ENCODE measurements at regions not wholly inside any gene's neighbourhood (a gene's known extent, or its start where the extent isn't known, plus 50 kb on each side); places are given as distances from the start of the nearest gene placed in this dataset.

DNA sequence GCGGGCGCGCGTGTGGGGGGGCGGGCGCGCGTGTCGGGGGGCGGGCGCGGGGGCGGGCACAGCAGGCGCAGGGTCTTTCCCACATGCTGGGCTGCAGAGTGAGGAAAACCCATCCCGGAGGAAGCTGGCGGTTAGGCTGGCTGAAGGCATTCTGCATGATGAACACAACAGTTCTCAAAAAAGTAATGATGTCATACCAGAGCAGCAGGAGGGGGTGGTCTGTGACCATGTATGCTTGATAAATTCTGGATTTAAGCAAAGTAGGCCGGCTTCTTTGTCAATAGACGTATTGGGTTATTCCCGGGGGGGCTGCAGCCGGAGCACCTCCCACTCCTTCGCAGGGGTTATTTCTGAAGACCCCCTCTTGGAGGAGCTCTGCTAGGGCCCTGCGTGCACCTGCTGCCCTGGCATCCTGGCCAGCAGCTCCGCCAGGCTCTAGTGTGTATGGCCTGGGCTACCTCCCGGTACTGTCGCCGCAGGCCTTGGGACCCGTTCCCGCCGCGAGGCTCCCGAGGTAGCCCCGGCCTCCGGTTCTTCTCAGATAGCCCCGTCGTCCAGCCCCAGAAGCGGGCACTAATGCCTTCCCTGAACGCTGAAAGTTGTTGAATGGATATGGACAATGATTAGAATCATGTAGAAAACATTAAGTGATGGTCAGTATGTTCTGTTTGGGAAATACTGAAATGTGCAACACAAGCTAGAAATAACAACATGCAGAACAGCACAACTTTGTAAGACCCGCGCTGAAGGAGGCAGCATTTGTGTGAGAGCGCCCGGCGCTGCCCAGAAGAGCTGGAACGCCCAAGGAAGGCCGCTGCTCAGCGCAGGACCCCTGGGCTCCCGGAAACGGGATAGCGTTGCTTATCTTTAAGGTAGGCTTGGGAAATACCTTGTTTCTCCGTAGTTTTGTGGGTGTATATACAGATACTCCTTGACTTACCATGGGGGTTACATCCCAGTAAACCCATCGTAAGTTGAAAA lies 101.4 kb upstream of the RAB6C start:
- ATAC-seq (ENCODE audit: poor library complexity) (peak; percentile 53), DNase-seq (no peak)
- intact Hi-C loops (cut with DNase I), result no loop called here

DNA sequence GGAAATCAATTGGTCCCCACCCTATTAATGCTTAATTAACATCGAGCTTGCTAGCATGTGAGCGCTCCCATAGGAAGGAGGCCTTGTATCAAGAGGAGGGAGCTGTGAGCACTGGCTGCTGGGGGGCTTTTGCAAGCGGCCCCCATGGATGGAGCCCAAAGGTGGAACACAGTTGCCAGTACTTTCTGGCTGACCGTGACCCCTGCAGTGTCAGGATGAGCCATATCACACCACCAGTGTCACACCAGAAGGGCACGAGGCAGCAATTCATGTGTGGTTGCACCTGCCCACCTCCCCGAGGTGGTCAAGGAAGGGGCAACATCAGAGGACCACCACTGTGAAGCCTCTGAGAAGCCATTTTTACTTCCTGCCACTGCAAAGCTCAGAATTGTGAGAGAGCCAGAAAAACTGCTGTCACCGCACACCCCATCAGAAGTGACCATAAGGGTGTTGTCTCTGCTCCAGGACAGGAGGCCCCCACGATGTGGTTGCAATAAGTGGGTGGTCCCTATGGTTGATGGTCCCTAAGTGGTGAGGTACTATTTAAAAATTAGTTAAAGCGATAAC lies 99.8 kb upstream of the RAB6C start:
- intact Hi-C loops (cut with DNase I), result no loop called here
- ATAC-seq (ENCODE audit: poor library complexity) (no peak), DNase-seq (no peak)

DNA sequence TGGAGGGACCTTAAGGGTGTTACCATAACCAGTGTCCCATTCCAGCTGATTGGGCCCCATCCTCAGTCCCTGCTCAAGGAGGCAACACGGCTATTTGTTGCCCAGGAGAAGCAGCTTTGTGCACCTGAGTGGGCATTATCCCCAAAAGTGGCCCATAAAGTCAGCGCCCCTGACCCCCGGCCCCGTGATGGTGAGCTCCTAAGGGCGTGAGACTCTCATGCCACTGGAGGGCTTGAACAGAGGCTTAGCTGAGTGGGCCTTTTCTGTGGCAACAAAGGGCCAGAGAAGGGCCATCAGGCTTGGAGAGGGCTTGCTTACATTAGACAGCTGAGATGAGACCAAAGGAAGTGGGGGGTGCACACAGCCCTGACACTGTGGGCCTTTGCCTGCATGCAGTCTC lies 99.2 kb upstream of the RAB6C start:
- ATAC-seq (ENCODE audit: poor library complexity) (no peak), DNase-seq (no peak)
- intact Hi-C loops (cut with DNase I), result no loop called here

DNA sequence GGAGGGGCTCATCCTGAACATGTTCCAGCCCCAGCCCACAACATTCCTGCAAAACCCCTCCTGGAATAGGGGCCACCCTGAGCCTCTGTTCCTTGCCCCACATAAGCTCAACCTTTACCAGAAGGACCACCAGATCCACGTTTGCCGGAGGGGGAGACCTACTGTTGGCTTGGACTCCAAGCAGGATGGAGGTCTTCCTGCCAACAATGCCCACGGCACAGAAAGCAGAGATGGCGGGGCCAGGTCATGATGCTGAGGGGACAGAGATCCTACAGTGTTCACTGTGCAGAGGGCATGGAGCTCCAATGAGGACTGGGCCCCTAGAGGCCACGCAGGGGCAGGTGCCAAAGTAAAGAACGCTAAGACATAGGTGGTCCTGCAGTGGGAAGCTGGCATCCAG lies 98.5 kb upstream of the RAB6C start:
- DNase-seq, result no peak
- no peak for ATAC-seq (ENCODE audit: poor library complexity)
- intact Hi-C loops (cut with DNase I), result no loop called here

DNA sequence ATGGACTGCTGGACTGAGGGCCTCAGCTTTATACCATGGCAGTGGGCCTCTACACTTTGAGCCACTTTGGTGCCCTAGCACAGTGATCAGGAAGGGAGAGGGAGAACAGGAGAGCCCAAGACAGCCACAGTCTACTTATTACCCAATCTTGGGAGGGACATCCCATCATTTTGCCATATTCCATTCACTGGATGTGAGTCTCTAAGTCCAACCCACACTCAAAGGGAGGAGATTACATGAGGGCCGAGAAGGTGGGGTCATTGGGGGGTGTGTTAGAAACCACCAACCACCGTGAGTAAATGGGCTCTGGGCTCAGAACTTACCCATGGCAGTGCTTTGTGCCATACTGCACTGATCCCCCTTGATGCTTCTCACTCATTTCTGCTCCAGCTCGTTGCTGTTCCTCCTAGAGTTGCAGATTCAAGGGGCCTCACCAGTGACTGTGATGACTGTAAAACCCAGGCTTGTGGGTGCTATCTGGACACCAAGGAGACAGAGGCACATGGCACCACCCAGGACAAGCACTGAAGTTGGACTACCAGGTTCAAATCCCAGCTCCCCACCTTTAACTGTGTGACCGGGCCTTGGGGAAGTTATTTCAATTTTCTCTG lies 97.6 kb upstream of the RAB6C start:
- intact Hi-C loops (cut with DNase I), result no loop called here
- DNase-seq, result no peak
- ATAC-seq (ENCODE audit: poor library complexity), result no peak

DNA sequence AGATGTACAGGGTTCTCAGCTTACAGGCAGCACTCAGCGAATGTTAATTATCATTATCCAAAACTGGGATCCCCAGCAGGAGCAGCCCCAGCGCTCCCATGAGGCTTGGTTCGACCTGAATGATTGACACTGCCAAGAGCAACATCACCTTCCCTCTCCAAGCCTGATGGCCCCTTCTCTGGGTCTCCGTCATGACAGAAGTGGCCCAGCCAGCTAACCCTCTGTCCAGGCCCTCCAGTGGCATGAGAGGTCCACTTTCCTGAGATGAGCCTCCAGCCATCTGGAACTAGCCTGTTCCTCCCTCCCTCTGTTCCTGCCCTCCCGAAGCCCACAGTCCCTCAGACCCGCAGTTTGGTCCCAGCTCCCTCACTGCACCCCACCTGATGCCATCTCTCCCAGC lies 97.0 kb upstream of the RAB6C start:
- no peak for ATAC-seq (ENCODE audit: poor library complexity)
- intact Hi-C loops (cut with DNase I), result no loop called here
- DNase-seq, result no peak

DNA sequence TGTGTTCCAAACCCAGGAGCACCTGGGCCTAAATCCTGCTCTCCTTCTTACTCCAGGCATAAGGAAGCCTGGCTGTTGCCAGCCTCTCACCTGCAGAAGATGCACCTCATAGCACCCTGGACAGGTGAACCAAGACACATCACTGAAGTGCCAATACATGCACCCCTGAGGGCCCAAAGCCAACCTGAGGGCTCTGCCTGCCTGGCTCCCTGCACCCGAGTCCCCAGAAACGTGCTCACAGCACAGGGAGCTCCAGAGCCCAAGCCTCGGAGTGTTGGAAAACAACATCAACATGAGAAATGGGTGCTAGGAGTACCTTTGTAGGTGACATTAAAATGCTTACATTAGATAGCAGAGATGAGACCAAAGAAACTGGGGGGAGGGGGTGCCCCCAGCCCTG lies 96.3 kb upstream of the RAB6C start:
- ATAC-seq (ENCODE audit: poor library complexity) (no peak), DNase-seq (no peak)
- intact Hi-C loops (cut with DNase I), result no loop called here

DNA sequence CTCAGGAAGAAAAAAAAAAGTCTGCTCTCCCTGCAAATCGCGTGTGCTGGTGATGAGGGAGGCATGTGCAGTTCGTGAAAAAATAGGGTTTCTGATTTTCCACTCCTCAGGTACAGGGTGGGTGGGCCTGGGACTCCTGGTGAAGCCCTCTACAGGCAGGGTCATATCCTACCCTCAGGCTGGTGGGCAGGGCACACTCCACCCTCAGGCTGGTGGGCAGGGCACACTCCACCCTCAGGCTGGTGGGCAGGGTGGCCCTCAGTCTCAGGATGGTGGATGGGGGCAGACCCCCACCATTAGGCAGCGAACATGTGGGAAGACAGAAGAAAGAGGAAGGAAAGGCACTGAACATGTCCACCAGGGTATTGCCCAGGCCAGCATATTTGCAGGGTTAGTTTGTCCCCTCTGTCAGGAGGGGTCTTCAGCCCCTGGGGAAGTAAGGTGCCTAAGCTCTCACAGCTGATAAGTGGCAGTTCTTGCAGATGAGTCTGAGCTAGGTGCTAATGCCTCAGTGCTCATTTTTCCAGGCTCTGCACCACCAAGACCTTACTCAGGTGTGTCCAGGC lies 95.2 kb upstream of the RAB6C start:
- DNase-seq, result no peak
- ATAC-seq (ENCODE audit: poor library complexity), result no peak
- intact Hi-C loops (cut with DNase I), result no loop called here

DNA sequence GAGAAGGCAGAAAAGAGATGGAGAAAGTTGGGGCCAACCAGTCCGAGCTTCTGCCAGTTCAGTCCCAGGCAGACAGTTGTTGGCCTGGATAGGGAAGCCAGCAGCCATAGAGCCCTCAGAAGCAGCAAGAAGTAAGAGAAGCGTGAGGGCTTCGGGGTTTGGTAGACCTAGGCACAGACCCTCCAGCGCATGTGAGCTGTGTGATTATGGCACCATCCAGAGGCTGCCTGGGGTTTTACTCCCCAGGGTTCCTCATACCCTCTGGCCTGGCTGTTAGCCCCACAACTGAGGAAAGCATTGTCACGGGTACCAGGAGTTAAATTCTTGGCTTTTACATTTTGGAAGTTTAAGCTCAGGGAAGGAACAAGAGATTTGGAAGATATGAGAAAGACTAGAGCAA lies 93.7 kb upstream of the RAB6C start:
- ATAC-seq (ENCODE audit: poor library complexity) (no peak), DNase-seq (no peak)
- intact Hi-C loops (cut with DNase I), result no loop called here

DNA sequence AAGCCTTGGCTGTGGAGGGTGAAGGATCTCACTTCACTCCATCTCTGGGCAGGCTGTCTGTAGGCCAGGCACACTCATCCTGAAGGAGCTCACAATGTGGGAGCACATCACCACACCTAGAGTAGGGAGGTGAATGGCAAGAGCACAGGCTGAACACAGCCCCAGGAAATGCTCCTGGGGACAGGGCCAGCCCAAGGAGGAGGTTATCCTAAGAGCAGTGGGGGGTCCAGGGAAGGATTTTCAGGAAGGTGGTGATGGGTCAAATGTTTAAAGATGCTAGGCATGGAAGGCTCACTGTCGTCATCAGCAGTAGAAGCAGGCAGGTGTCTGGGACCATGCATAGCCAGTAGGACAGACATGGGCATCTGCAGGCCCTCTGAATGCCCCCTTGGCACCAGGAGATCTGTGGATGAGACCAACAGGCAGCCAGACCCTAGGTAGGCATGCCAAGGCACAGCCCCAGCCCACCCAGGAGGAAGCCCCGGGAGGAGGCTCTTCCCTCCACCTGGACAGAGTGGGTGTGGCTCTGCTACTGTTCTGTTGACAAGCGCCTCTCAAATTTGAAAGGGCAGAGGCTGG lies 91.7 kb upstream of the RAB6C start:
- ATAC-seq (ENCODE audit: poor library complexity), result no peak

DNA sequence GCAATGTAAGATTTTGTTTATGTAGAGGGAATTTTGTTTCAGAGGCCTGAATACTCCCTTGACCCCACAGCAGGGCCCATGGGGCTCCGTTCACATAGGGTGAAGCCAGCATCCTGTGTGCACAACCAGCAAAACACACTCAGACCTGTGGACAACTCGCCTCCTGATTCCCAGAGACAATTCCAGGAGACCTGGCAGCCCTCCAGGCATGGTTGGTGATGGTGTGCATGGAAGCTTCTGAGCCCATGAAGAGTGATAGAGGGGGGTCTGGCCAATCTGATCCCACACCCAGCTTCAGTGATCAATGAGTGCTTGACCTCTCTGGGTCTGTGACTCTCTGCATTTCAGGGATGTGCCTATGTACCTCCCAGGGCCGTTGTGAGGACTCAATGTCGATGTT lies 91.0 kb upstream of the RAB6C start:
- DNase-seq, result no peak
- ATAC-seq (ENCODE audit: poor library complexity), result no peak
- intact Hi-C loops (cut with DNase I), result no loop called here

More for the DNA sequence above, 91.7 kb upstream of the RAB6C start:
- intact Hi-C loops (cut with DNase I), result no loop called here
- no peak for DNase-seq

DNA sequence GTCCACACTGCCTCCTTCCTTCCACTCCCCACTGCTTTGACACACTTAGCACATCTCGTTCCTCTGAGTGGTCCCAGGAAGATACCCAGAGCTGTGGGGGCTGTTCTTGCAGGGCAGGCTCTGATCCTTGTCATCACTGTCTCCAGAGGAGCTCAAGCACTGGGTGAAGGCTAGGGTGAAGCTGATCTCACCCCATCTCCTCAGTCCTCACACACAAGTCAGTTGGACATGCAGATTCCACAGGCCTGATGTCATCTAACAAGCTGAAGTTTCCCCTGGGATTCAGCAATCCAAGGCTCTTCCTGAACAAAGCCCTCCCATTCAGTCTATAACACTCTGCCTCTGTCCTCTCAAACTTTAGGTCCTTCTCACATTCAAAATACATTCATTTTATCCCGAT lies 90.6 kb upstream of the RAB6C start:
- no peak for ATAC-seq (ENCODE audit: poor library complexity)
- intact Hi-C loops (cut with DNase I), result no loop called here
- DNase-seq, result no peak

DNA sequence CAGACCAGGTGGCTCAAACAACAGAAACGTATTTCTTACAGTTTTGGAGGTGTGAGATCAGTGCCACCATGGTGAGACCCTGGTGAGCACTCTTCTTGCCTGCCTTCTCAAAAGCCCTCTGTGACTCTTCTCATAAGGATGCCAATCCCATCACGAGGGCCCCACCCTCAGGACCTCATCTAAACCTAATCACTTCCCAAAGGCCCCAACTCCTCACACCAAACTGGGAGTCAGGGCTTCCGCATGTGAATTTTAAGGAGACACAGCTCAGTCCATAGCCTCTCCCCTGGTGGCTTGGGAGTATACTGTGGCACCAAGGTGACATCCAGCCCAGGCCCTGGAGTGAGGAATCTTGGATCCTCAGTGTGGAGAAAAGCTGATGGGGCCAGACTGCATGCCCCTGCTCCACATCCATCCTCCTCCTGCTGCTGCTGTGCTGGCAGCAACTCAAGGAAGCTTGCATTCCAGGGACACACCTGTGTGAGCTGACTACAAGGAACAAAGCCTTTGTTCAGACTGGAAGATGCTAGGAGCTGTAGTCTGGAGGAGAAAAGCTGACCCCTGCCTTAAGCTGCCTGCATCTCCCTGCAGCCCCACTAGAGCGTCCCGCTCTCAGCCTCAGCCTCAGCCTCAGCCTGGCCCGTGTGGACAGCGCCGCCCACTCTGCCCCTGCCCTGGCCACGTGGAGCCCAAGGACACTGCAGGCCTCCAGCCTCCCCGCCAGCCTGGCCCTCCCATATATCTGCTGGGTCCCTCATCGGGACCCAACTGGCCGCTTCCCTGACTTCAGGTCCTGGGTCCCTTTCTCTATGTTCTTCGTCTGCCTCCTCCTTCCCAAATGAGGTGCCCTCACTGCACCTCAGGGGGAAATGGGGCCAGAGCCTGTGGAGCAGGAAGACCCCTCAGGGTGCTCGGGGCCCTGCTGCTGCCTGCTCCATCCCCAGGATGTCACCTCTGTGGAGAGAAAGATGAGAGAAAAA lies 87.8 kb upstream of the RAB6C start:
- DNase-seq (no peak), ATAC-seq (ENCODE audit: poor library complexity) (no peak)
- intact Hi-C loops (cut with DNase I), result no loop called here

DNA sequence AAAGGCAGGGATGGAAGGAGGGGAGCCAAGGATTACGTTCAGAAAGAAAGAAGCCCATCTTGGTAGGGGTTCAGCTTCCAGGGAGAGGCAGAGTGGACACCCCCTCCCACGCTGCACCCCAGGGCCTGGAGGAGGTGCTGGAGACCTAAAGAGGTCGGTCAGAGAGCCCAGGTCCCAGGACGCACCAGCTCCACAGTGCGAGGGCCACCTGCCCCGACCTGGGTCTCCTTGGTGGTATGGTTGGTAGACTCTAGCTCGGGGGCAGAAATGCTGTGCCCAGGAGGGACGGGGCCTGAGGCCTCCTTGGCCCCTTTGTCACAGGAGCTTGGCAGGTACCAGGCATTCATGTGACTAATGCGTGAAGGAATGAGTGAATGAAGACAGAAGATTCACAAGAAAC lies 87.1 kb upstream of the RAB6C start:
- intact Hi-C loops (cut with DNase I), result no loop called here
- no peak for DNase-seq
- ATAC-seq (ENCODE audit: poor library complexity), result no peak

DNA sequence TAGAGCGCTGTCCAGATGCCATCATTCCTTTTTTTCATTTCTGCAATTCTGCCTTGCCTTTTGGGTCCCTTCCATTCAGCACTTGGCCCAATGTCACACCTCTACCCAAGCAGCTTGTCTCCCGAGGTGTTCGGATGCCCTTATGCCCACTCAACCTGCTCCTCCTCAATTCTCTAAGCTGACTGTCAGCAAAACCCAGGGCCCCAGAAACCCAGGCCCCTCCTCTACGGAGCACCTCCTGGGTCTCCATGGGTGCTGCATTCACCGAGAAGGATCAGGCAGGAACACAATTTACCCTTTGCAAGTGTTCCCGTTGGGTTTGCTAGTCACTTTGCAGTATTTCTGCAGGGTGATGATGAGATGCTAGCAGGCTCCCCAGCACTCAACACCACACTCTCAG lies 86.7 kb upstream of the RAB6C start:
- intact Hi-C loops (cut with DNase I), result no loop called here
- ATAC-seq (ENCODE audit: poor library complexity), result no peak
- DNase-seq, result no peak

DNA sequence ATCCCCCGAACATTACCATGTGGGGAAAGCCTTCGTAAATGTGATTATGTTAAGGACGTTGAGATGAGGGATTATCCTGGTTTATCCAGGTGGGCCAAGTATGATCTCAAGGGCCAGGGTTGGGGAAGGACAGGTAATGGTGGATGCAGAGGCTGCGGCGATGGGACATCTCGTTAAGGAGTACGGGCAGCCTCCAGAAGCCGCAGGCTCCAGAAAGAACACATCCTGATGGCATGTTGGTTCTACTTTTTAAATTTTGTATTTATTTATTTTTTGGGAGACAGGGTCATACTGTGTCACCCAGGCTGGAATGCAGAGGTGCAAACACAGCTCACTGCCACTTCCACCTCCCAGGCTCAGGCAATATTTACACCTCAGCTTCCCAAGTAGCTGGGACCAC lies 86.2 kb upstream of the RAB6C start:
- intact Hi-C loops (cut with DNase I), result no loop called here
- DNase-seq (no peak), ATAC-seq (ENCODE audit: poor library complexity) (no peak)

DNA sequence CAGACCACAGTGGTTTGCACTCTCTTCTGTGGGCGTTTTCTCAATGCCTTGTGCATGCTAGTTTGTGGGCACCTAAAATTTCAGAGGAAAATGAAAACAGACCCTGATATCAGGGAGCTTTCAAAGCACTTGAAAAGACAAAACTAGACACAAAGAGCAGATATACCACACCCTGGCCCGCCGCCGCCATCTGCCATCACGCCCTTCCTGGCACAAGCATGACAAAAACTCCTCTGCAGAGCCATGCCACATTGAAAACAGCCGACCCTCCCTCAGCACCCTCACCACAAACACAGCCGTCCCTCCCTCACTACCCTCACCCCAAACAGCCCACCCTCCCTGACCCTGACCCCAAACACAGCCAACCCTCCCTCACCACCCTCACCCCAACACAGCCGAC lies 84.8 kb upstream of the RAB6C start:
- DNase-seq (no peak), ATAC-seq (ENCODE audit: poor library complexity) (no peak)
- intact Hi-C loops (cut with DNase I), result no loop called here

DNA sequence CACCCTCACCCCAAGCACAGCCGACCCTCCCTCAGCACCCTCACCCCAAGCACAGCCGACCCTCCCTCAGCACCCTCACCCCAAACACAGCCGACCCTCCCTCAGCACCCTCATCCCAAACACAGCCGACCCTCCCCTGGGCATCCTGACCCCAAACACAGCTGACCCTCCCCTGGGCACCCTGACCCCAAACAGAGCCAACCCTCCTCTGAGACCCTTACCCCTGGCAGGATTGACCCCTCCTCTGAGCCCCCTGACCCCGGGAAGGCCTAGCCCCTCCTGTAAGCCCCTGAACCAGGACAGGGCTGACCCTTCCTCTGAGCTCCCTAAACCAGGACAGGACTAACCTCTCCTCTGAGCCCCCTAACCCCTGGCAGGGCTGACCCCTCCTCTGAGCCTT lies 84.4 kb upstream of the RAB6C start:
- intact Hi-C loops (cut with DNase I), result no loop called here

More for the DNA sequence above, 84.4 kb upstream of the RAB6C start:
- no peak for ATAC-seq (ENCODE audit: poor library complexity)
- no peak for DNase-seq
